CD4-positive, alpha-beta T cell treated with Interleukin-6 at 100 ng/mL for 8 hours (primary cell): ENCODE measurements at regions not wholly inside any gene's neighbourhood (a gene's known extent, or its start where the extent isn't known, plus 50 kb on each side); places are given as distances from the start of the nearest gene placed in this dataset.
"Not testable (repeated sequence)": the region's sequence is repeated elsewhere in the genome, so short reads cannot be mapped to it uniquely, and the experiment has no call there.

Experiments used
- DNase-seq: peaks from one replicate; pipeline ENCODE4 v3.0.0-alpha.2; 2020; ENCODE audit warnings: mixed read lengths, low spot score

DNA sequence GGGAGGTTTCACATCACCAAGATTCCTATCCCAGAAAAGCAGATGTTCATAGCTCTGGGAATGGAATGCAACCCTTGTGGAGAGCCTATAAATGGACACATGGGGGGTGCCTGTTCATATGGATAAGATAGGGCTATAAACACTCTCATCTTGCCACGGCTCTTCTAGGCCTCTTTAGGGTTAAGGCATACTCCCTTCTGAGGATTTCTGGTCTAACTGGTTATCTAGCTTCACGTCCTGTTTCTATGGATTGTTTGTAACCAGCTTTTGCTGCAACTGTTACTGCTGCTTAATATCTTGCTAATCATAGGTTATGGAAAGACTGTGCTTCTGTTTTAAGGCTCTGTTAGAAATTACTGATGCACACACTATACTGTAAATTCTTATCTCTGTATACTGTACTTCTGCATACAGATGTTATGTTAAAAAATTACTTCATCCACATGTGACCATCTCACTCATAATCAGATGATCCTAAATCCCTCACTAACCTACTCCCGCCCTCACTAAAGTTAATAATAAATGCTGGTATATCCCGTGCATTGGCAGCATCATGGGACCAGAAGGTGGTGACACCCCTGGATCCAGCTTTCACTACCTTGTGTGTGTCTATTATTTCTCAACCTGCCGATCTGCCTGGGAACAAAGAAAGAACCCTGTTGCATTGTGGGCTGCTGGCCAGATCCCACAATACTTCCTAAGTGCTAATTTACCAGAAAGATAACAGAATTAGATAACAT lies 68.7 kb downstream of the PRKAB2 start:
- not testable (repeated sequence) for DNase-seq

DNA sequence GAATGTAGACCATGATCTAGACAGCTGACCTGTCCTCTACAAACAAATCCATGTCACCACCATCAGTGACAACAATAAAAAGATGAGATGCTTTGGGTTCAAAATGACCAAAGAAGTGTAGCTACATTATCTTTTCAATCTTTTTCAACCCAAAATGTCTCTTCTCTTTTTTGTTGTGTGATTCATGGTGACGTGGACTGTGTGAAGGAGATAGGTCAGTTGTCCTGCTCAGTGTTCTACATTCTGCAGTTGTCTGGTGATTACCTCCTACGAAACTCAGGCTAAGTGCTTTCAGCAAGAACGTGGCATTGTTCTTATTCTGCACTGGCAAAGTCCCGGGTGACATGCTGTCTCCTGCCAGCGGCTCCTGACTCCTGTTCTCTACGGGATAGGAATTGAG lies 73.1 kb downstream of the PRKAB2 start:
- DNase-seq: no peak

DNA sequence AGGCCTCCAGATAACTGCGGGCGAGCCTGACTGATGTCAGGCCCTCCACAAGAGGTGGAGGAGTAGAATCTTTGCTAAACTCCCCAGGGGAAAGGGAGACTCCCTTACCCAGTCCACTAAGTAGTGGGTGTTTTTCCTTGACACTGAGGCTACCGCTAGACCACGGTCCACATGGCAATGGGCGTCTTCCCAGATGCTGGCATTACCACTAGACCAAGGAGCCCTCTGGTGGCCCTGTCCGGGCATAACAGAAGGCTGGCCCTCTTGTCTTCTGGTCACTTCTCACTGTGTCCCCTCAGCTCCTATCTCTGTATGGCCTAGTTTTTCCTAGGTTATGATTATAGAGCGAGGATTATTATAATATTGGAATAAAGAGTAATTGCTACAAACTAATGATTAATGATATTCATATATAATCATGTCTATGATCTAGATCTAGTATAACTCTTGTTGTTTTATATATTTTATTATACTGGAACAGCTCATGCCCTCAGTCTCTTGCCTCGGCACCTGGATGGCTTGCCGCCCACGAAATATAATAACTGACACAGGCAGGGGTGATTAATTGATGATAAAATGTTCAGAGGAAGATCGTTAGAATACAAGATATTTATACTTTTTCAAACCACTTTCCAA lies 73.8 kb downstream of the PRKAB2 start:
- not testable (repeated sequence) for DNase-seq

DNA sequence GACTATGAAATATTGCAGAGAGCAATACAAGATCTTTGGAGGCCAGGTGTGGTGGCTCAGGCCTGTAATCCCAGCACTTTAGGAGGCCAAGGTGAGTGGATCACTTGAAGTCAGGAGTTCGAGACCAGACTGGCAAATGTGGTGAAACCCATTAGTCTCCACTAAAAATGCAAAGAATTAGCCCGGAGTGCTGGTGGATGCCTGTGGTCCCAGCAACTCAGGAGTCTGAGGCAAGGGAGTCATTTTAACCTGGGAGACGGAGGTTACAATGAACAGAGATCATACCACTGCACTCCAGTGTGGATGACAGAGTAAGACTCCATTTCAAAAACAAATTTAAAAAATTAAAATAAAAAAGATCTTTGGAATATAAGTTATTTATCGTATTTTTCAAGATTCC lies 76.6 kb downstream of the PRKAB2 start:
- DNase-seq: no peak

DNA sequence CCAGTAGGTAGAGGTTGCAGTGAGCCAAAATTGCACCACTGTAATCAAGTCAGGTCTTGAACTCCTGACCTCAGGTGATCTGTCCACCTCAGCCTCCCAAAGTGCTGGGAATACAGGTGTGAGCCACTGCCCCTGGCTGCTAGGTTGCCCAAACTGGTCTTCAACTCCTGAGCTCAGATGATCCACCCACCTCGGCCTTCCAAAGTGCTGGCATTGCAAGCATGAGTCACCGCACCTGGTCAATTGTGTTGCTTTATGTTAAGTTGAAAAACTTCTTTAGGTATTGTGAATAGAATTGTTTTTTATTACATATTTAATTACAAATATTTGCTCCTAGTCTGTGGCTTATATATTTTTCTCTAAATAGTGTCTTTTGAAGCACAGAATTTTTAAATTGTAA lies 80.5 kb downstream of the PRKAB2 start:
- DNase-seq: no peak

DNA sequence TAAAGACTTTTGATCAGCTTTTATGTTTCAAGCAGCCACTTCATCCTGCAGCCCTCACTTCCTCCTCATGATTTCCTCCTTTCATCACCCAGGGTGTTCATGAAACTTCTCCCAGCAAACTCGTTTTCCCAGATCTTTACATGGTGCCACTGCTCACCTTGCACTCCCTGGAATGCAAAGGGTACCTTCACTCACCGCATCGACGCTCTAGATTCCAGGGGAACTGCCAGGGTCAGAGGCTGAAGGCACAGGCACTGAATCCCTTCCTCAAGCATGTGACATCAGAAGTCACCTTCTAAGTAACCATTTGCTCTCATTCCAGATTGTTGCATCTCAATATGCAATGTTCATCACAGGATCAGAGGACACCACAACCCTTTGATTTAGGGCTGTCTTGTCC lies 82.8 kb downstream of the PRKAB2 start:
- DNase-seq: no peak

DNA sequence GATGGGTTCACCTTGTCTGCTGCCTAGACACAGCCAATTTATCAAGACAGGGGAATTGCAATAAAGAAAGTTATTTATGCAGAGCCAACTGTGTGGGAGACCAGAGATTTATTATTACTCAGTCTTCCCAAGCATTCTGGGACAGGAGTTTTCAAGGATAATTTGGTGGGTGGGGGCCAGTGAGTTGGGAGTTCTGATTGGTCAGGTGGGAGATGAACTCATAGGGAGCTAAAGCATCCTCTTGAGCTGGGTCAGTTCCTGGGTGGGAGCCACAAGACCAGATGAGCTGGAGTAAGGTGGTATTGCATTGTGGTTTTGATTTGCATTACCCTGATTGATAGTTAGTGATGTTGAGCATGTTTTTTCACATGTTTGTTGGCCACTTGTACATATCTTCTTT lies 86.1 kb downstream of the PRKAB2 start:
- DNase-seq: no peak

DNA sequence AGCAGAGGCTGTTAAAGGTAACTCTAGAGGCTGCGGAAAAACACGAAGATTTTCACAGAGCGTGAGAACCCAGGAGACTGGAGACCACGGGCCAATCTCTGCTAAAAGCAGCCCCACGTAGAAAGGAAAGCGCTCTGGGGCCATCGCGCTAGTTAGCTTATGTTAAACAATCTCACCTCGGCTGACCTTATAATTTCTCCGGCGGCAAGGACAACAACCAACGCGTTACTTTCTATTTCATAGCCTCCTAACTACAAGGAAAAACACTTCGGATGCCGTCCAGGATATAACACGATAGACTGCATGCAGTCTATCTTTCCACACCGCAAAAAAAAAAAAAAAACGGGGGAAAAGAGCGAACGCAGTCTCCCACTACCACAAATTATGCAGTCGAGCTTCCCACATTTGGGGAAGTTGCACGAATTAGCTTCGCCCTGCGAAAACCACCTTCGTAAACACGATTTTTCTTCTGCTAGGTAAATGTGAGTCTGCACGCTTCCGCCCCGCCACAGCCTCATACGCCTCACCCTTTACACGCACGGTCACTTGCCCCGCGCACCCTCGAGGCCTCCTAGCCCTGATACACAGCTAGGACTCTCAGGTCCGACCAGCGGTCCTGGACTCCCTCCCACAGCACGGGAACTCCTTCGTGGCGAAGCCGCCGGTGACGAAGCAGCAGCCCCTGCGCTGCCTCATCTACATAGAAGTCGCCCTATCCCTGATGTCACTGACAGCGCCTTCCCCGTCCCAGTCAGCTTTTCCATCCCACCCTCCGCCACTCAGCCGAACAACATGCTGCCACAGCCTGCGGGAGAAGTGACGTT lies 87.8 kb downstream of the PRKAB2 start:
- peak; percentile 22 for DNase-seq

DNA sequence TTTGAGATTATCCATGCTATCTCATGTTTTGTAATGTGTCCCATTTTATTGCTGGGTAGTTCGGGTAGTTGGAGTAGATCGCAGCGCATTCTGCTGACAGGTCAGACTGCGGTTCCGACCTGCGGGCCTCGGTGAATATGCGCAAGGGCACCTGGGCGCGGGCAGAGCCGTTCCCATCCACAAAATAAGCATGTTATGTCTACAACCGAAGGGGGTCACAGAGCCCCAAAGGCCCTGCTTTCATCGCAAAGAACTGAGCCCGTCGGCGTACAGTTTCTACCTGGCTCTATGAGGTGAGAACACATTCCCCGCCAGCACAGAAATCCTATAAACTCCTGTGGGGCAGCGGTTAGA lies 88.4 kb downstream of the PRKAB2 start:
- no peak for DNase-seq

DNA sequence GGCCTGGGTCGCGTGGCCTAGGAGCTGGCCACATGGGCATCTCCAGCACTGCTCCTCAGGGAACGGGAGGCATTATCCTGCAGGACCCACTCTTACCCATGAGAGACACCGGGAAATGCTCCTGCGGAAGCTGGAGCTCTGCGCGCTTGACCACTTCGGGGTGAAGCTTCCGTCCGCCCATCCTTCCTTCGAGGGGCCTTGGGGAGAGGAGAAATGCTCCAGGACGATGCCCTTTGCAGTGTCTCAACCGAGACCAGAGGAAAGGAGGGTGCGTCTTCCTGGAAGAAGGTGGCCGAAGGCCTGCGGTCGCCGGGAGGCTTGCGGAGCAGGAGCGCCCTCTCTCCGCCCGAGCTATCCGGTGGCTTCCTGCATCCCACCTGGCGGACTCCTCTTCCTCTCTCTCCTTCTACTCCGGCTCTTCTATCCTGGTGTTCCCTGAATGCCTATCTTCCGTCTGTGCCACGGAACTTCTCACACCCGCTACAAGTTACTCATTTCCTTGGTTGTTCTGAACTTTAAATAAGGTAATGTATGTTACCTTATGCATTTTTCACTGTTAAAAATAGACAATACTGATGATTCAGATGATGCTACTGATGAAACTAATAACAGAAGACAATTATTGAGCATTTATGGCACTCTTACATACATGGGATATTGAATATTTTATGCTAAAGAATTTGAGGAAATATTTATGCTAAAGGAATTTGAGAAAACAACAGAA lies 91.4 kb downstream of the PRKAB2 start:
- DNase-seq: no peak

DNA sequence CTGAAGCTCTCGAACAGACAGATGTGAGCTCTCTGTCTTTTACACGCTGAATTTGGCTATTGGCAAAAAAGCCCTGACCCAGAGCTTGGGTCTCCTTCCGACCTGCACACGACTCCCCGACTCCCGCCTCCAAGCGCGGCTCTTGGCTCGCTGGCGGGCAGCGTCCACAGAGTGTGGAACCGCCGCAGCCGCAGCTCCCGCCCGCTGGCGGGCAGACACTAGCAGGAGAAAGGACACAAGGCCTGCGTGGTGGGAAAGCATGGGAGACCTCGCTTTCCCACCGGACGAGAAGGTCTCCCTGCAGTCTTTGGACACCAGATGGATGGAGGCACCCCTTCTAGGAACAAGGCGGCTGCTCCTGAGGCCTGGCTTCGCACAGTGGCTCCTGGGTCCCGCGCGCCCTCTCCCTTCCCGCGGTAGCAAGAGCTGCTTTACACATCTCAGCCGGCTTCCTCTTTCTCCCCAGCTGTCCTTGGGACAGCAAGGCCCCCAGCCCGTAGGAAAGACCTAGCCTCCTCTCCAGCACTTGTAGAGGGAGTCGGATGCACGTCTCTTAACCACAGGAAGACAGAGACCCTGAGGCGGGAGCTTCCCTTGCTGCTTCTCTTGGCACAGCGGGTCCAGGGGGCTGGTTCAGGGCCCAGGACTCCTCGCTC lies 92.1 kb downstream of the PRKAB2 start:
- DNase-seq: no peak

DNA sequence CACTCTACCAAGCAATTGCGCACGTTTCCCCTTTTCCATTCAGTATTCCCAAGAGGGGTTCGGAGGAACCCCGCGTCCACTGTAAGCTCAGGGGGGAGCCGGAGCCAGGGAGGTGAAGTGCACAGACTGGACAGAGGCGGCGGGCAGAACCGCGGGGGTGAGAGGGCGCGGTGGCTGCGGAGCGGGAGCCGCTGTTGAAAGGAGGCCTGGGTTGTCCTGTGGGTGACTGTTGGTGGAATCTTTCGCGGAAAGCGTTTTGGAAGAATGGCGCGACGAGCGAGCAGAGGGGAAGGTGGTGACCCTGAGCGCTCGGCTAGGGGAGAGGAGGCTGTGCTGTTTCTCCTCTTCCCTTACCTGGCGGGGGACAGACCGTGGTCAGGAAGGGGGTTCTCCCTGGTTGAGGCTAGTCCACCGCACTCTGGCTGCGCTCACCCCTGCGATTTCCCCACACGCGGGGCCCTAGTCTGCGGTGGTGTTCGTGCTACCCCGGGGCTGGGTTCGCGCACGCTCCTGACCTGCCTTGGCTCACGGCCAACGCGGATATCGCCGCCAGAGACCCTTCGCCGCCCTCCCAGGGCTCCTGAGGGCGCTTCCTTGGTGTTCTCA lies 92.8 kb downstream of the PRKAB2 start:
- no peak for DNase-seq

DNA sequence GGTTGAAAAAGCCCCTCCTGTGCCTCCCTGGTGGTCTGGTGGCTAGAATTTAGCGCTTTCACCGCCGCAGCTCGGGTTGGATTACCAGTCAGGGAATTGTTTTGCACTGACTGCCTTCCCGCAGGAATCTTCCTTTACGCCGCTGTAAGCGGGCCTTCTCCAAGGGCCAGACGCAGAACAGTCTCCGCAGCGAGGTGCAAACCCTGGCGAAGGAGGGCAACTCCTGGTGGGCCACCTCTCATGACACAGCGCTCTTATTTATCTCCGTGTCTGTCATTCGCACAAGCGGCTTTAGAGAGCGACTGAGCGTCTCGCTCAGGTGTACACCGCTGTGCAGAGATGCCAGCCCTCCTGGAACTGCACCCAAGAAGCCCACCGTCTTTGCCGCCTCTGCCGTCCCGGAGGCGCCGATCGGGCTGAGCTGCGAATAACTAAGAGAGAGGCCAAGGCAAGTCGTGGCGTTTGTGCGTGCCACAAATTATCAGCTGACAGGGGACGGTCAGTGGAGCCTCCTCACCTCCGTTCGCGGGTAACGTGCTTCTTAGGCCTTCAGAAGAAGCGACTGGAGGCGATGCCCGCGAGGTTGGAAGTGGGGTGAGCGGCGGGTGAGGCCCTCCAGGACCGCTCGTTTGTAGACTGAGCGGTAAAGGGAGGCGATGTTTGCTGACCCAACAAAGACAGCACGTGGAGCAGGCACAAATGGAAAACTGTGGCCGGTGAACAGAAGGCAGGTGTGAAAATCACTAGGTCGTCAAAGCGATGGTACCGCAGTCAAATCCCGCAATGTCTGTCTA lies 93.5 kb downstream of the PRKAB2 start:
- no peak for DNase-seq

DNA sequence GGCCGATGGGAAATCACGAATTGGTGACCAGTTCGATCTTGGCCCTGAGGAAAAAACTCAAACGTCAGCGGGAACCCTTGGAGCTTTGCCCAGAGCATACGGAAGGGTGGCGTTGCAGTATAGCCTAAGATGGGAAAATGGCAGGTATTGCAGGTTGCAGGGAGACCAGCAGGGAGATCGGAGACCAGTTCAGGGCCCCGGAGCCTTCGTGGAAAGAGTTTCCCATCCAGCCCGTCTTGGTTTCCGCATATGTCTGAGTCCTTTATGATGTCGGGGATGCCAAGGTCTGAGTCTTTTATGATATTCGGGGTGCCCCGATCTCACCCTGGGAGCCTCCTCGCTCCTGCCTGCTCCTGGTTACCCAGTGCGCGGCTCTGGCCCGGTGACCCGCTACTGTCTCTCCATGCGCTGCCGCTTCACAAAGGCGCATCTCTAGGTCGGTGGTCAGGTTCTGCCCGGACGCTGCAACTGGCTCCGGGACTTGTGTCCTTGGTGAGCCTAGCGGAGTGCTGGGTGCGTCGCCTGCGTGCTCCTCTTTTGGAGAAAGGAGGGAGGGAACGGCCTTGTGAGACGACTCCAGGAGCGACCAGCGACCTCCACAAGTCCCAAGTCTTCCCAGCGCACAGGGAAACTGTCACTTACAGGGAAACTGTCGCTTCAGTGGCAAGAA lies 94.2 kb downstream of the PRKAB2 start:
- no peak for DNase-seq

DNA sequence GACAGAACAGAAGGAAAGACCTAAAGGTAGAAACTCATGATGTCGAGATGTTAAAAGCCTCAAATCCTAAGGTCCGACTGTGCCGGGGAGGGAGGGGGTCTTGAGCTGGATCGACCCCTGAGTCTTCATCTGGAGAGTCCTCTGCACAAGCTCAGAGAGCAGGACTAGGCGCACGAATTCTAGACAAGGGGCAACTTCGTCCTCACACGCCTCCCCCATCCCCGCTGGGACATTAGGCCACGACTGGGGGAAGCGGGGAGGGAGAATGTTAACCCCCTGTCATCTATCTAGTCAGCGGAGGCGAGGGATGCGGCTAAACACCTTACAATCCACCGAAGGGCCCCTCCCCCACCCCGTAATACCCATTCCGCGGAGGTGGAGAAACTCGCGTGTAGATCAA lies 94.7 kb downstream of the PRKAB2 start:
- no peak for DNase-seq

DNA sequence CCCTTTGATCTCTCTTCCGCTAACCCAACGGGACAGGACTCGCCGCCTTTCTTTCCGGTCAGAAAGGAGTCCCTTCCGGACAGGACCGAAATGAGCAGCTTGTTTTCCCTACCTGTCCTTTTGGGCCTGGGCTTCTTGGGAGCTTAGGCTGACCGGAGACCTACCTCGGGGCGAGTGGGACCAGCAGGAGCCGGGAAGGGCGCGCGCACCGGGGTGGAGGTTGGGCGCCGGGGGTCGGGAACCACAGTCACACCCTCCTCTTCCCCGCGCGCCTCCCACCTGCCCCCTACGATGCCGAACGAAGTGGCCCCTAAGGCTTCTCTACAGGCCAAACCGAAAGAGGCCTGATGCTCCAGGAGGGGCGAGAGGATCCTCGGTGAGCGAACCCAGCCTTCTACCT lies 95.2 kb downstream of the PRKAB2 start:
- no peak for DNase-seq

DNA sequence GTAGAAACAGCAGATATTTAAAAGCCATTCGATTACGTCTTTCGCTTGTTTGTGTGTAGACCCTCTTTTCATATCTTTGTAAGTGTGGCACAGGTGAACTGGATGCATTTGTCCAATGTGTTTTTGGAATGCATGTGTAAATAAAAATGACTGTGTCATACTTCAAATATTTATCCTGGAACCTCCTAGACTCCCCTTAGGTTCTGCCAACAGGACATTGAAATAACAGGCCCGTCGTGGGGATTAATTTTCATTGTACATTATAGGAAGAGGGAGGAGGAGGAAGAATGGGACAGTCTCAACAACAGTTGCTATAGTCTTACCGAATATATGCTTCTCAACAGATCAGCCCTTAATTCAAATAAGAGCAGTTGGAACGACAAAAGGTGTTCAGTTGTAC lies 95.8 kb downstream of the PRKAB2 start:
- DNase-seq: no peak

DNA sequence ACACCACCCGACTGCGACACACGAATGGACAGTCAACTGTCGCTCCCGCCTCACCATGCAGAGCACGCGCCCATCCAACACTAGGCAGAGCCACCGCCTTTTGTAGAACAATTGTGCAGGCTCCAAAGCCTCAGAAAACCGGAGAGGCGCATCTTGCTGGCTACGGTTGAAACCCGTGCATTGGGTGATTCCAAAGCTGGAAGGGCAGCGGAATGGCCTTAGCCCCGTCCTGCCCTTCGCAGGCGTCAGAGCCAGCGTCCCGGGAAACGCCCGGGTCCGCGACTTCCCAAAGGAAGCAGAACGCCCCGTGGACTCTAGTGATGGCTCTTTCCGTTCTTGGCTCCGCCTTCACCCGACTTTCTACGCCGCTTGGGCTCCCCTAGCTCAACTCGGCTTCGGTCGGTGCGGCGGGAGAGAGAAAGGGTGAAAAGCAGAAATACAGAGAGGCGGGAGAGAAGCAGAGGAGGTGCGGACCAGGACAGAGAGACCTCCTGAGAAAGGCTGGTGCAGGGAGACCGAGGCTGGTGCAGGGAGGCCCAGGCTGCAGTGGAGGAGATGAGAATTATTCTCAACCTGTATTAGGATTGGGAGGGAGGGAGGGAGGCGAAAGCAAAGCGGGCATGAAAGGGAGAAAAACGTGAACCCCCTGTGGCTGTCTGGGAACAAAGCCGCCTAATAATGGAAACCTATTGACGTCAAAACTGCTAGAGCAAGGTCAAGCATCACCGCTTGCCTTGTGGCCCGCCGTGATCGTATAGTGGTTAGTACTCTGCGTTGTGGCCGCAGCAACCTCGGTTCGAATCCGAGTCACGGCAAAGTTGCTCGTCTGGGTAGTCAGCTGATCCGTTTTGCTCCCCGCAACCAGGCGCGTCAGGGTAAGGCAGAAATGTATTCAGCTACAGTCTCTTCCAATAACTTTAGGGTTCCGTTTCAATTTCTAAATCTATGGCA lies 99.5 kb downstream of the PRKAB2 start:
- DNase-seq: no peak

DNA sequence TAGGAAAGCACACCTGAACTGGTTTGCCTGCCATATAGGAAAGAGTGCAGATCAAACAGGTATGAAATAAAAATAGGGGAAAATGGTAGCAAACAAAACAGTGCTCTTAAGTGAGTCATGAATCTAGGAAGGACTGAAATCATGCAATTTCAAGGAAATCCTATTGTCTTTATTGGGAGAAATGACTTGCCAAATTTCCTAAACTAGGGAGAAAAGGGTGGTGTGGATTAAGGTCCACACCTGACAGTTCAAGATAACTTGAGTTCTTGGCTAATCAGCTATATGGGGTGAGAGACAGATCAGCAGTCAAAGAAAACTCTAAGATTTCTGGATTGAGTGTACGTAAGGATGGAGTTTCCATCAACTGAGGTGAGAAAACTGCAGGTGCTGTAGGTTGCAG lies 101.1 kb downstream of the PRKAB2 start:
- no peak for DNase-seq
